HCT116 (cell line): ENCODE measurements at regions not wholly inside any gene's neighbourhood (a gene's known extent, or its start where the extent isn't known, plus 50 kb on each side); places are given as distances from the start of the nearest gene placed in this dataset.

Experiments used
- ATAC-seq: fragments of 200-7000 bp; cut with Tn5 transposase; 2 replicates; pipeline ENCODE4 v1.9.1; 2020; ENCODE audit warnings: mild to moderate bottlenecking, moderate library complexity
- BruUV-seq: library from RNA; stranded (reverse); fragments of 400-500 nt; replicated peaks from 2 replicates; lab custom pipeline; 2021; lab: Mats Ljungman, UMichigan
- CTCF ChIA-PET: fragments of 300-600 bp; sonication (Branson Sonifier 250); formaldehyde crosslinking; loops from one replicate; lab custom pipeline; 2021; ENCODE audit warnings: antibody characterized with exemption; lab: Charles Lee
- POLR2A ChIA-PET: fragments of 300-600, 350-600 bp; sonication (Branson Sonifier 250); formaldehyde crosslinking; loops from one replicate; lab custom pipeline; 2021; ENCODE audit warnings: antibody characterized with exemption; lab: Charles Lee
- RAD21 ChIA-PET, 2 experiments: fragments of 300-600 bp; sonication (Branson Sonifier 250); formaldehyde crosslinking; loops; one replicate each; lab custom pipeline; 2023; ENCODE audit warnings: low total read pairs in 2 of 2; ENCODE audit not compliant: uncharacterized antibody in 2 of 2, unreplicated experiment in 2 of 2, low non-redundant PET in 1 of 2; lab: Charles Lee
- DNase-seq: peaks from one replicate; pipeline ENCODE4 v3.0.0-alpha.2; 2010; ENCODE audit warnings: low read depth, low spot score
- H2AFZ ChIP-seq: fragments of 200-600 bp; shearing (Covaris generic), sonication (generic); 2 replicates; pipeline ENCODE4 v1.6.1; 2017; ENCODE audit warnings: low read depth, mixed run types, mixed read lengths, antibody characterized with exemption, low read length; ENCODE audit not compliant: poor library complexity, severe bottlenecking
- H3K27ac ChIP-seq: 2 replicates; pipeline ENCODE4 v1.5.1; 2012; ENCODE audit warnings: low read depth, low read length
- H3K27me3 ChIP-seq: fragments of 200-600 bp; sonication (generic); 2 replicates; pipeline ENCODE4 v1.6.1; 2016; ENCODE audit warnings: mixed run types, low read length, mixed read lengths; ENCODE audit not compliant: insufficient read depth
- H3K36me3 ChIP-seq, 2 experiments: fragments of 200-500 bp in 1 of 2; fragments of 200-600 bp in 1 of 2; sonication (Bioruptor generic) in 1 of 2; sonication (generic) in 1 of 2; 2 replicates each; pipeline versions ENCODE4 v1.5.1 to v1.6.1; 2014 to 2016; ENCODE audit warnings: low read length in 2 of 2, inconsistent platforms in 1 of 2, mixed read lengths in 1 of 2, mixed run types in 1 of 2; ENCODE audit not compliant: insufficient read depth in 2 of 2, control insufficient read depth in 1 of 2
- H3K4me1 ChIP-seq, 2 experiments: fragments of 200-600 bp in 1 of 2; sonication (generic) in 1 of 2; 2 replicates each; pipeline versions ENCODE4 v1.5.1 to v1.6.1; 2012 to 2017; ENCODE audit warnings: low read length in 2 of 2, inconsistent platforms in 1 of 2, mild to moderate bottlenecking in 1 of 2, mixed read lengths in 1 of 2, mixed run types in 1 of 2, moderate library complexity in 1 of 2; ENCODE audit not compliant: insufficient read depth in 2 of 2, control insufficient read depth in 1 of 2
- H3K4me2 ChIP-seq: fragments of 200-600 bp; sonication (generic); 2 replicates; pipeline ENCODE4 v1.6.1; 2017; ENCODE audit warnings: mixed run types, low read length, mixed read lengths
- H3K4me3 ChIP-seq, 2 experiments: fragments of 200-600 bp in 1 of 2; sonication (generic) in 1 of 2; replicated peaks in 1 of 2; 2 replicates each; pipeline ENCODE4 v1.5.1; 2011 to 2016; ENCODE audit warnings: low read length in 2 of 2, control low read depth in 1 of 2, low read depth in 1 of 2, mild to moderate bottlenecking in 1 of 2, mixed read lengths in 1 of 2, mixed run types in 1 of 2
- H3K79me2 ChIP-seq: fragments of 200-600 bp; sonication (generic); 2 replicates; pipeline ENCODE4 v1.6.1; 2017; ENCODE audit warnings: mild to moderate bottlenecking, mixed run types, low read length, moderate library complexity, mixed read lengths; ENCODE audit not compliant: insufficient read depth
- H3K9ac ChIP-seq: fragments of 200-600 bp; sonication (generic); 2 replicates; pipeline ENCODE4 v1.6.1; 2016; ENCODE audit warnings: low read length, mixed read lengths
- H3K9me2 ChIP-seq: fragments of 200-600 bp; sonication (generic), shearing (Covaris generic); 2 replicates; pipeline ENCODE4 v1.6.1; 2017; ENCODE audit warnings: mixed run types, mild to moderate bottlenecking, moderate library complexity; ENCODE audit not compliant: insufficient read depth
- H3K9me3 ChIP-seq, 2 experiments: fragments of 200-500 bp in 1 of 2; fragments of 200-600 bp in 1 of 2; sonication (Bioruptor generic) in 1 of 2; sonication (generic) in 1 of 2; 2 replicates each; pipeline ENCODE4 v1.6.1; 2014 to 2017; ENCODE audit warnings: low read length in 2 of 2, mixed read lengths in 2 of 2, inconsistent platforms in 1 of 2, low read depth in 1 of 2, mild to moderate bottlenecking in 1 of 2, mixed run types in 1 of 2, moderate library complexity in 1 of 2; ENCODE audit not compliant: control insufficient read depth in 1 of 2, insufficient read depth in 1 of 2
- H4K20me1 ChIP-seq: fragments of 200-600 bp; sonication (generic), shearing (Covaris generic); 2 replicates; pipeline ENCODE4 v1.6.1; 2017; ENCODE audit warnings: mixed run types, mild to moderate bottlenecking, moderate library complexity; ENCODE audit not compliant: insufficient read depth
- ATF3 ChIP-seq: IDR thresholded peaks from 2 replicates; pipeline ENCODE4 v1.6.1; 2012
- CBX3 ChIP-seq: IDR thresholded peaks from 2 replicates; pipeline ENCODE4 v1.6.1; 2012; ENCODE audit warnings: low read depth
- CTCF ChIP-seq, 3 experiments: fragments of 200-600 bp in 1 of 3; sonication (generic) in 1 of 3; IDR thresholded peaks in 2 of 3; conservative IDR thresholded peaks in 1 of 3; 2 replicates each; pipeline ENCODE4 v1.5.1; 2012 to 2017; ENCODE audit warnings: low read depth in 2 of 3, low read length in 2 of 3, antibody characterized with exemption in 1 of 3, borderline replicate concordance in 1 of 3, control low read depth in 1 of 3, mild to moderate bottlenecking in 1 of 3, mixed read lengths in 1 of 3, mixed run types in 1 of 3, moderate library complexity in 1 of 3; ENCODE audit not compliant: insufficient read depth in 1 of 3
- EGR1 ChIP-seq: IDR thresholded peaks from 2 replicates; pipeline ENCODE4 v1.6.1; 2012; ENCODE audit warnings: low read depth
- ELF1 ChIP-seq: IDR thresholded peaks from 2 replicates; pipeline ENCODE4 v1.6.1; 2012; ENCODE audit warnings: low read depth, borderline replicate concordance
- EZH2 ChIP-seq: fragments of 200-600 bp; sonication (generic); IDR thresholded peaks from 2 replicates; pipeline ENCODE4 v1.6.1; 2017; ENCODE audit warnings: antibody characterized with exemption, mixed run types
- EZH2phosphoT487 ChIP-seq: fragments of 200-600 bp; IDR thresholded peaks from 2 replicates; pipeline ENCODE4 v1.6.1; 2018; ENCODE audit warnings: antibody characterized with exemption, borderline replicate concordance
- FOSL1 ChIP-seq: IDR thresholded peaks from 2 replicates; pipeline ENCODE4 v1.6.1; 2012; ENCODE audit warnings: low read depth
- JUND ChIP-seq: IDR thresholded peaks from 2 replicates; pipeline ENCODE4 v1.6.1; 2012
- MAX ChIP-seq: IDR thresholded peaks from 2 replicates; pipeline ENCODE4 v1.6.1; 2012
- POLR2AphosphoS5 ChIP-seq: IDR thresholded peaks from 2 replicates; pipeline ENCODE4 v1.6.1; 2011; ENCODE audit warnings: mild to moderate bottlenecking, low read depth, low read length, moderate library complexity
- SIN3A ChIP-seq: IDR thresholded peaks from 2 replicates; pipeline ENCODE4 v1.6.1; 2012; ENCODE audit warnings: low read depth
- SP1 ChIP-seq: IDR thresholded peaks from 2 replicates; pipeline ENCODE4 v1.6.1; 2012; ENCODE audit warnings: low read depth
- SRF ChIP-seq: IDR thresholded peaks from 2 replicates; pipeline ENCODE4 v1.6.1; 2012; ENCODE audit warnings: low read depth
- YY1 ChIP-seq: IDR thresholded peaks from 2 replicates; pipeline ENCODE4 v1.6.1; 2011; ENCODE audit warnings: low read length, low read depth, moderate library complexity, mild to moderate bottlenecking; ENCODE audit not compliant: insufficient replicate concordance; ENCODE audit errors: extremely low read depth
- ZFX ChIP-seq: fragments of 450-650 bp; IDR thresholded peaks from 2 replicates; pipeline ENCODE4 v1.6.1; 2017
- ZNF274 ChIP-seq: fragments of 200-500 bp; sonication (Bioruptor generic); IDR thresholded peaks from 2 replicates; pipeline ENCODE4 v1.6.1; 2014; ENCODE audit warnings: mild to moderate bottlenecking, low read depth, low read length, inconsistent platforms
- intact Hi-C: fragments of 100-400 bp; cut with micrococcal nuclease; formaldehyde crosslinking; loops from 2 replicates; pipeline ENCODE4 v1.10.0; 2022

GRCh38 chr2:238997684-238998083 is 149.8 kb downstream of the TWIST2 start:
- DNase-seq (no peak), ATAC-seq (no peak)
- H3K9ac ChIP-seq: no peak overlapping the region
- H2AFZ ChIP-seq: no peak overlapping the region
- no peak overlapping the region for H3K4me3 ChIP-seq
- no peak overlapping the region for H3K27ac ChIP-seq
- H4K20me1 ChIP-seq: no peaks in the 10 kb centered on the region
- H3K36me3 ChIP-seq: no peaks in the 10 kb centered on the region
- intact Hi-C loops: no loop called here
- CTCF ChIA-PET: no interaction called here
- H3K4me2 ChIP-seq: no peak overlapping the region
- H3K4me1 ChIP-seq: no peaks in the 10 kb centered on the region
- TF ChIP-seq SP1: no peak
- no peak for TF ChIP-seq YY1
- no peak for TF ChIP-seq ATF3
- no peak for TF ChIP-seq CTCF (IDR thresholded peaks at IDR 0.05 in 2 of 3, conservative IDR thresholded peaks at IDR 0.05 in 1 of 3; ENCODE audit: borderline replicate concordance in 1 of 3, insufficient read depth in 1 of 3, low read depth in 2 of 3, low read length in 2 of 3)
- TF ChIP-seq ZNF274: no peak
- TF ChIP-seq EZH2phosphoT487: no peak
- TF ChIP-seq ELF1: no peak
- TF ChIP-seq POLR2AphosphoS5: no peak
- no peak for TF ChIP-seq SRF
- TF ChIP-seq JUND: no peak
- no peak for TF ChIP-seq EGR1
- no peak for TF ChIP-seq ZFX
- TF ChIP-seq EZH2: no peak
- TF ChIP-seq CBX3: no peak
- TF ChIP-seq SIN3A: no peak
- TF ChIP-seq FOSL1: no peak
- TF ChIP-seq MAX: no peak
- H3K9me3 ChIP-seq: no peaks in the 10 kb centered on the region
- RAD21 ChIA-PET: no interaction called here
- BruUV-seq: no TSS peak
- POLR2A ChIA-PET: no interaction called here
- no peaks in the 10 kb centered on the region for H3K9me2 ChIP-seq
- H3K79me2 ChIP-seq: no peaks in the 10 kb centered on the region
- H3K27me3 ChIP-seq: peaks cover 4% of the 10 kb centered on the region; the same call in 1 of the 2 replicates
